GM19452 (cell line): ENCODE measurements at regions not wholly inside any gene's neighbourhood (a gene's known extent, or its start where the extent isn't known, plus 50 kb on each side); places are given as distances from the start of the nearest gene placed in this dataset.

Experiments used
- ATAC-seq: cut with Tn5 transposase; IDR thresholded peaks from one replicate; pipeline ENCODE4 v1.9.1; 2021; ENCODE audit not compliant: unreplicated experiment

DNA sequence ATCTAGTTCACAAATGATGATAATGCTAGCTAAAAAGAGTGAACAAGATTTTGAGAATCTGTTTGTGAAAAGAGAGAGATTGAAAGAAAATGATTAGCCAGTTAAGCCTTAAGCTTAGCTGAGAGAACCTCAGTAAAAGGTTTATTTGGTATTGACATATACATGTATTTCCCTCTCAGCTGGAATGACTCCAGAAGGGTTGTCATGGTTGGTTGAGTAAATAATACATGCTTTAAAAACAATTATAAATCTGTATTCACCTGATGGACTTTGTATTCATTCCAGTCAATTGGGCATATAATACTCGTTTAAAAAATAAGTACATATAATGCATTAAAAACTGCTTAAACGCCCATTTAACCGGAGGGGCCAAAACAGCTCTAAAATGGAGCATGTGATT lies 181.4 kb downstream of the GRB14 start:
- ATAC-seq: no peak

DNA sequence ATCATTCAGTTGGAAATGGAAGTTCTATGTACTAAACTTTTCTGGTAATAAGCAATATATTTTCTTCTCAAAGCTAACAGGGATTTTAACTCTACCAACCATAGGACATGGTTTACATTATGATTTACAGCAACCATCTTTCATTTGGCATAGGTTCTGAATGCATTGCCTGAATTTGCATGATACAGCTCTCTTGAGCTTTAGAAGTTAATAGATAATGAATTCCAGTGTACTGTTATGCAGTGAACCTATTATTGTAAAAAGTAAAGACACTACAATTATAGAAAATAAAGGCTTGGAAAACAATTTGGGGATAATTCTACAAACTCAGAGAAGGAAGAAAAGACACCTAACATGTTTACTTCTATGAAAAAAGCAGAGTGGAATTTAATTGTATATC lies 182.0 kb downstream of the GRB14 start:
- no peak for ATAC-seq

DNA sequence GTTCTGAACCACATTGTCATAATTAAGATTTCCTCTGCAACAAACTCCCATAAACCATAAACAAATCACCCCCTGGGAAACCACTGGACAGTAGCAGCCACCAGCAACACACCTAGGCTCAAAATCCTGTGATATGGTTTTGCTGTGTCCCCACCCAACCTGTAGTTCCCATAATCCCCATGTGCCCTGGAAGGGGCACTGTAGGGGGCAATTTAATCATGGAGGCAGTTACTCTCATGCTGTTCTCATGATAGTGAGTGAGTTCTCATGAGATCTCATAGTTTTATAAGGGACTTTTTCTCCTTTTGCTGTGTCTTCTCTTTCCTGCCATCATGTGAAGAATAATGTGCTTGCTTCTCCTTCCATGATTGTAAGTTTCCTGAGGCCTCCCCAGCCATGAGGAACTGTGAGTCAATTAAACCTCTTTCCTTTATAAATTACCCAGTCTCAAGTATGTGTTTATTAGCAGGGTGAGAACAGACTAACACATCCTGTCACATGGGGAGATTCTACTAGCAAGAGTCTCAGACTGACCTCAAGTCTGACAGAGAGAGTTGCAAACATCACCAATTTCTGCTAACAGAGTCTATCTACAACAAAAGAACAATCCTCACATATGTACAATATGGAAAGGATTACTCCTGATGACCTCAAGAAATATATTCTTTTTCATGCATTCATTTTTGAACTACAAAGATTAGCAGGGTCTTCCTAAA lies 182.6 kb downstream of the GRB14 start:
- ATAC-seq: no peak

DNA sequence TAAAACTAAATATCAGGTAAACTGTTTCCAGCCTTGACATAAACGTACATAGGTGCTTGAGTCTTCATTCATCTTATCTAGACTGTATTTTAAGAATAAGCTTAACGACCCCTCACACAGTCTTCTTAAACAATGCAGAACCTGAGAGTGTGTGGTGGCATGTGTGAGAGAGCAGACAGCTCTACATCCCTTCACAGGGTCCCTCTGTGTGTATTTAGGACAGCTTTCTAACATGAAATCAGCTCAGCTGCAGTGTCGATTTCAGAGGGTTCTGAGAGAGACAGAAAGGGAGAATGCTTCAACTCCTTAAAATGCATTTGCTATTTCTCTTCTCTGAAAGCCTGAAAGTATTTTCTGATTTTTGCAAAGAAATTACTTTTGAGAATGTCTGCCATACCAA lies 185.2 kb downstream of the GRB14 start:
- ATAC-seq: no peak

DNA sequence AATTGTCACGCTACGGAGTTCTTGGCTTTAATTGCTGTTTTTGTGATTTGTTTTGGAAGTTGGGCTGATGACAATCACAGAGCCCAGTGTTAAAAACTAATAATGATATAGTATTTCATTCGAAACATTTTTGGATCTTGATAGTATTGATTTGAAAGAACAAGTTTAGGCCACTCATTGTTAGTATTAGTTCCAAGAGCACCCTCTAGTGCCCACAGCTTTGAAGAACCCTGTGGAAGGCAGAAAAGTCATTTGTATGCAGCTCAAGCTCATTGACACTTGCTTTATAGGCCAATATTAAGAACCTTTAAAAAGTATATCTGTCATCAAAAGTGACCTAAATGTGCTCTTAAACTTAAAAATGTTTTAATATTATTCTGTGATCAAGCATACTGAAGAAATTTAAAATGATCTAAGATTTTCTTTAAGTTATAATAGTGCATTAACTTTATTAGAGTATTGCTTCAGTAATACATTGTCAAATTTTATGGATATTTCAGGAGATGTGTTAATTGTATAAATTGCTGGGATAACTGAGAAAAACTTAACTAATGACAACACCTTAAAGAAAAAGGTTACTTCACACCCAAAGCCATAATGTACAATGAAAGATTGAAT lies 191.0 kb downstream of the GRB14 start:
- no peak for ATAC-seq

DNA sequence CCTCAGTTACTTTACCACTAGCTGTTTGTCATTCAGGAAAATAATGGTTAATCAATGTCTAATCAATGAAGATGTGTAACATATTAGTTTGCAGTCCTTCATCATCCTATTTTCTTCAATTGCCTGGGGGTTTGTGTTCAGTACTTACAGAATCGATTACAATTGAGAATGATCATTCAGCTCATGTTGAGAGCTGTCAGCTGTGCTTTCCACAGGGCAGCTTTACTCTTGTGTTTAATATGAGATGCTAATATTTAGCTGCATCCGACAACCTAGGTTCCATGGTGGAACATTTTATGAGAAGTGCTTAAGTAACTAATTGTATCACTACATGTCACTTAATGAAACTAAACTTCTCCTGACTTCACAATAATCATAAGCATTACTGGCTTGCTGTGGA lies 191.9 kb downstream of the GRB14 start:
- no peak for ATAC-seq

DNA sequence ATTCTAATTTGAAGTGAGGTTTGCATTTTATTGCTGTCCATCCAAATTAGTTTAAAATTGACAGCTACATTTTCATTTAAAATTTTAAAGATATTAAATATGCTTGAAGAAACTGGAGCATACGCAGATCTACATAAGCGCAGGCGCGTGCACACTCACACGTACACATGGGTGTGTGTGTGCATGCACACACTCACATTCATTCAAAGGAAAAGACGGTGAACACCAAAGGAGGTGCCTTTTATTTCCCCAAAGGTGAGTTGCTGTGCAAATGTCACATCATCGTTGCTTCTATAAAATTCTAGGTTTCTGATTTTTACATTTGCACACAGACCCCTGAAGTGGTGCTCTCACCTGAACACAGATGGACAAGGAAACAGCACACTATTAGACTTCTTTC lies 194.2 kb downstream of the GRB14 start:
- ATAC-seq: no peak

DNA sequence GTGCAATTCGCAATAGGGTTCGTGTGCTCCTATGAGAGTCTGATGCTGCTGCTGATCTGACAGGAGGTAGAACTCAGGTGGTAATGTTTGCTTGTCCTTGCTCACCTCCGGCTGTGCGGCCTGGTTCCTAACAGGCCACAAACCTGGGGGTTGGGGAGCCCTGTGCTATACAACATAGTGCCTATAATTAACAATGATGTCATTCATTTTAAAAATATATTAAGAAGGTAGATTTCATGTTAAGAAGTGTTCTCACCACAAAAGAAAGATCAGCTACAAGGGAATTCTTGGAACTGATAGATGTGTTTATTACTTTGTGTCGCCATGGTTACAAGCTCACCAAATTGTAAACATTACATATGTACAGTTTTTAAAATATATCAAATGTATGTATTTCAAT lies 200.5 kb downstream of the GRB14 start:
- ATAC-seq: no peak

DNA sequence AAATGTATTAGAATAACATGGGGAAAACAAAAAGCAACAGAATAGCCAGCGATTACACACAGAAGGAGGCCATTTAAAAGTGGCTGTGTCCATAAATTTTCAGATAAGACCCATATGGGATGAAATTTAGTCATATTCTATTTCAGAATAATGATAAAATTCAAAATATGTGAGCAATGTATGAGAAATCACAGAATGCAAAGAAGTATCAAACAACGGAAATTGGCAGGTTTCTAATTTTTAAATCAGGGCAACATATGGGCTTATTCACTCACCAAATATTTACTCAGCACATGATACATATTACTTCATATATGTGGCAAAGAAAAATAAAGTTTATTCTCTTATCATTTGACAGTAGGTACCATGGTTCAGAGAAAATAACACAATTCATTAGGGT lies 208.5 kb downstream of the GRB14 start:
- no peak for ATAC-seq

DNA sequence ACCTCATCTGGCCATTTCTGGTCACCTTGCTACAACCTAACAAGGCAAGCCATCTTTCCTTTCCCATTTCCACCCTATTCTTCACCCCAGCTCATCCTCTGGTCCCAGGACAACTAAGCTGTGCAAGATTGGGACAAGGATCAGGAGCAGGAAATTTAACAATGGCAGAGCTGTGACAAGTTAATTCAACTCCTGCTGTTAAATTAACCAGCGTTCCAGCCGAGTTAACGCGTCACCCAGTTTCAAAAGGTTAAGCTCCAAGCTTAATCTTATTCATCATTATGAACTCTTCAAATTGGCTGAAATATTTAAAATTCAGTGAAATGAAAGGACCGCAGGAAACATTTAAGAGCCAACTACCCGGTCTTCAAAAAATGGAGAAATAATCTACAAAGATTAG lies 231.9 kb downstream of the GRB14 start:
- no peak for ATAC-seq

DNA sequence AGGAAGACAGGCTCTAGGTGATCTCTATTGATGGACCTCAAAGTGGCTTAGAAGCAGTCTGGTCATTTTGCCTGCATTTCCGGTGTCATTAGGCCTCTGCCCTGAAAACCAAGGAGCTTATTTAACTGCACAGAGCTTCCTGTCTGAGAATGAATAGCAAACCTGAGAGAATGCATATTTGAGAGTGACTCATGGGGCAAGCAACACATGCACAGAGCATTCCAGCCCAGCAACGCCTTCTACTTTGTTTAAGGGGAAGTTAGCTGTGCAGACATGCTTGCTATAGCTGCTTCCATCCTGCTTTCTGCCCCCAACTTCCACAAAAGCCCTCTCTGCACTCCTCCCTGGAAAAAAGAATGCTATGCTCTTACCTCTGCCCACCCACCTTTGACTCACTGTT lies 232.8 kb downstream of the GRB14 start:
- peak; percentile 90 for ATAC-seq

DNA sequence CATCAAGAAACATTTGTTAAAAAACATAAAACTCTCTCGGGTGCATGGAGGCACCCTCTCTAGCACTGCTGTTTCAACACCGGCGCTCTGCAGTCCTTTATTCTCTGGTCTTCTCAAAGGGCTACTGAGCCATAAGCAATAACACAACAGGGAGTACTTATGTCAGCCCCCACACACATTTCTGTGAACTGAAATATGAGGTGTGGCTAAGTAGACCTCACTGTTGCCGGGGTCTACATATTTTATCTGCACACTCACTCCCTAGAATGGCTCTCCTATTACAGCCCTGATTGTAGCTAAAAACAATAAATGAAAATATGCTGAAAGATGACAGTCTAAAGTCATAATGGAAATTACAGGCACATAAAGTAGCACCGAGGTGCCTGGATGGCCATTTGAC lies 235.1 kb downstream of the GRB14 start:
- ATAC-seq: no peak

DNA sequence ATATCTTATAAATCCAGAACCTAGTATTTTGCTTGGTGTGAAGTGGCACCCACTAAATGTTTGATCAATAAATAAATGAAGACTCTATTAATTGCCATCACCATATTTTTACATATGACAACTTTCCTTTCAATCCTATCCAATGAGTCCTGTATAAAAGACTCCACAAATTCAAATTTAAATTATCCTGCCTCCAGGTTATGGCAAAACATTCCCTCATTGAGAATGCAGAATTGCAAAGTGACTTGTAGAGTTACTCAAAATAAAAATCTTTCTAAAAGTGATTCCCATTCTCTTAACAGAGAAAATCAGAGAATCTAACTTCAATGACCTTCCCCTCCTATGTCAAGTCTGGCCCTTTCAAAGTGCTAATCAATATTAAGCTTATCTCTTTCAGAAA lies 236.8 kb downstream of the GRB14 start:
- ATAC-seq: no peak

DNA sequence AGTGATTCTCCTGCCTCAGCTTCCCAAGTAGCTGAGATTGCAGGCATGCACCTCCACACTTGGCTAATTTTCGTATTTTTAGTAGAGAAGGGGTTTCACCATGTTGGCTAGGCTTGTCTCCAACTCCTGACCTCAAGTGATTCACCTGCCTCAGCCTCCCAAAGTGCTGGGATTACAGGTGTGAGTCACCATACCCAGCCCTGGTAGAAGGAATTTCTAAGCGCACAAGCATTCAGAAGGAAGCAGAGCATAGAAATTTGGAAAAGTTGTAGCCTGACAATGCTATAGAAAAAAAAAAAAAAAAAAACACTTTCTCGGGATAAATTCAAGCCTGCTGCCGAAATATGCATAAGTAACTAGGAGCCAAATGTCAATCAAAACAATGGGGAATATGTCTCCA lies 249.4 kb downstream of the GRB14 start:
- ATAC-seq: no peak

DNA sequence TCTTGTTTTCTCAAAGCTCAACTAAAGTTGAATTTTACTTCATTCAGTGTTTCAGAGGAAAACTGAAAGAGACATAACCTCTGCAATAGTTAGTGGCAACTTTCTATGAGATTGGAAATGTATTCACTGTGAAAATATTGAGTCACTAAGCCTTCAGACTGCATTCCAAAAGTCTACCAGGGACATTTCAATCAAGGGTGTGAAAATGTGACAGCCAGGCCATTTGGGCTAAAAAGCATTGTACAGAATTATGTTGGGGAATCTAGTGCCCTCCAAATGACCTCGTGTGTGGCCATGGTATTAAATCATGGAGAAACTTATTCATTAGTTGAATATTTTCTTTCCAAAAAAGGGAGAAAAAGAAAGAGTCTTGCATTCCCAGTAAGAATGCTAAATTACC lies 251.9 kb downstream of the GRB14 start:
- no peak for ATAC-seq

DNA sequence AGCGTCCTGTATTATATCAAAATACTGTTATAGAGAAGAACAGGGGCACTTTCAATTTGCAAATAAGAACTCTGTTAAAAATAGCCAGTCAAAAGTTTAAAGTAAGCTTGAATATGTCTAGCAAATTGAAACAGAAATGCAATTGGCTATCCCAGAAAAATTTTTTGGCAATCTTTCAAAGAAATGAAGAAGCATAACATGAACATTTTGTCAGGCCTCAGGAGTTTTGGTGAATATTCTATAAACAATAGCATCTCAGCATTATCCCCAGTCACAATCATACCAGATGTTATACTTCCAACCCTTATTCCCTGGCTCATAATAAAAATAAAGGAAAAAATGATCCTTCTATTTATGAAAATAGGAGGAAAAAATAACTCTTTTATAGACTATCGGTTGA lies 252.4 kb downstream of the GRB14 start:
- no peak for ATAC-seq

DNA sequence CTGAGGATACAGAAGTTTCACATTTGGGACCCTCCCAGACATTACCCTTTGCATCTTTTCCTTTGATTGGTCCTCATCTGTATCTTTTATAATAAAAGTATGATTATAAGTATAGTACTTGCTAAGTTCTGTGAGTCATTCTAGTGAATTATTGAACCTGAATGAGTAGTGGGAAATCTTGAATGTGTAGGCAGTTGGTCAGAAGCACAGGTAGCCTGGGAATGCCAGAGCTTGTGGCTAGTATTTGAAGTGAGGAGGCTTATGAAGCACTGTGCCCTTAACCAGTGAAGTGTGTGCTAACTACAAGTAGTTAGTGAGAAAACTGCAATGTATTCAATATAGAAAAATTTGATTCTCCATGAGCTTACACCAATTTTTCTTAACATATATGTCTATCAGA lies 257.6 kb downstream of the GRB14 start:
- no peak for ATAC-seq

DNA sequence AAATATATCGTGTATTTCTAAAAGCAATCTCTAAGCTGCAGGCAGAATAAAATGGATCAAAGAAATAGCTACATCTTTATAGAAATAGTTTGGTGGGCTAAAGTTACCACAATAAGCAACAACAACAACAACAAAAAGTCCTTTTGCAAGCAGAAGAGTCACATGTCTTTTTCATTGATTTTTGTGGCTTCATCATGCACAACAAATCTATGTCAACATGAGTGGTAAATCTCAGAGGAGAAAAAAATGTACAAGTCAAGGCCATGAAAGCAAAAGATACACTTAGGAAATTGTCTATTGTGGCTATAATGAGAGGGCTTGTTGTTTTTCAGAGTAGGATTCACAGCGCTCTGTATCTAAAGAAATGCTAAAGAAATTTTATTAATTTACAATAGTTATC lies 269.7 kb downstream of the GRB14 start:
- ATAC-seq: no peak

DNA sequence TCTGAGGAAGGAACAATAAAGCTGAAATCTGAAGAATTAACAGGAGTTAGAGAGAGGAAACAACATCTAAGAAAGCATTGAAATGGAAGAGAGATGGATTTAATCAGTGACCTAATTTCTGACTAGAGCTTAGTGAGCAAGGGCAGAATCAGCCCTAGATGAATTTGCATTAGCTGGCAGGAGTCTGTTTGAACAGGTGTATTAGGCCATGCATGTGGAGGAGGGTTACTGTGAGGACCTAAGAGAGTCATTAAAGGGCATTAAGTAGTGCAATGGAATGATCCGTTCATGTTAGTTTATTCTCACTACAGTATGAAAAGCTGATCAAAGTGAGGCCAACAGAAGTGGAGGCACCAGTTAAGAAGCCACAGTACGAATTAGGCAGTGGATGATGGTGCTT lies 285.3 kb downstream of the GRB14 start:
- ATAC-seq: no peak

DNA sequence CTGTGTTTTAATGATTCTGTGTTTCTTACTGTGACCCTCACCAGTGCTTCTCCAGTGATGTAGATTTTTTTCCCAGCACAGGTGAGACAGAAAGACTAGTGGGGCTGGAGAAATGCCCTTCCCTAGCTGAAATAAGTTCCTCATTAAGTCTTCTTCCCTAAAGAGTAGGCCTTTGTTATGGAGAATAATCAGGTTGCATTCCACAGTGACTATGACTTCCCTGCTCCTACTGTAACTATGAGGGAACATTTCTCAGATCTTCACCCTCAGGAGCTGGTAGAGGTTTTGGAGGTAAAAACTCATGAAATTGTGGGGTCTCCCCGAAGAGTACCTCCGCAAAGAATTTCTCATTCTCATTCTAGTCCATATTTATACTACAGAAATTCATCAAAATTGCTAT lies 286.2 kb downstream of the GRB14 start:
- no peak for ATAC-seq

DNA sequence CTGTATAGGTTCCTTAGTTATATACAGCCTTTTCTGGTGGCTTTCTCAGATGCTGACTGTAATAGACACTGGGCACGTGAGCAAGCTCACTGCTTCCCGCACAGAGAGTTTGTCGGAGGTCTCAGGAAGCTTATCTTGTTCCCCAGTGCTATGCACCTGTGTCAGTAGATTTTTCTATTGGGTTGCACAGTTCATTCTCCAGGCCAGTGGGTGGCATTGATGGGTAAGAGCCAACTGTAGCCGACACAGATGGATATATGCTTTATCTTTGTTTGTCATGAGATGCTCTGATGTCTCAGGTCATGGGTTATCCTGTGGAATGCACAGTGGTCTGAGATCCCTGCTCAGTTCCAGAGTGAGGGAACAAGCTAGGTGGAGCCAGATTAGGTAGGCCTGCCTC lies 293.0 kb downstream of the GRB14 start:
- no peak for ATAC-seq

DNA sequence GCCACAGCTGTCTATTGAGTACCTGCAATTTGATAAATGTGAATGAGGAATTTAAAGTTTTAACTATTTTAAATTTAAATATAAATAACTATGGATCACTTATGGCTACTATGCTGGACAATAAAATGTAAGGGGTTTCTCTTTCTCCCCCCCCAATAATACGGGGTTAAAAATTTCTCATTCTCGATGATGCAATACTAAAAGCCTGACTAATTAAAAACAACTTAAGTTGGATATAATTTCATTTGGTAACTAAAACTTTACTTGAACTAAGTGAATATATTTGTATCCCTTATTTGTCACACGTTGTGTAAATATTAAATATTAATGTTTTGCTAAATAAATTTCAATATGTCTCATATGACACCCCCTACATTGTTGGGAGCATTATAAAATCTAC lies 297.3 kb downstream of the GRB14 start:
- ATAC-seq: no peak

DNA sequence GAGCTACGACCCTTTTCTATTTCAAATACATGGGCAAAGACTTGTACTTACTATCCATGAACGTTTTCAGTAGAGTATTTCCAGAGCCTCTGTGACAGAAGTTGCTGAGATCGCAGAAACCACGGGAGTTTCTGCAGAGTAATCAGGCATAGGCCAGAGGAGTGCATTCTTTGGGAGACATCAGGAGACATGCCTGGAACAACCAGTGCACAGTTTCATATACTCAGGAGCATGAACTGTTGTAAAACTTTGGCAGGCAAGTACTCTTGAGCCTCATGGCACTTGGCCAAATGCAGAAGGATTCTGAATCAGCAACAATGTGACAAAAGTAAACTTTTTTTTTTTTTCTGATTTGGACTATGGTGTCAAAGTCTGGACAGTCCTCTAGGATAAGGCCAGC lies 307.1 kb downstream of the GRB14 start:
- ATAC-seq: no peak
